ENCODE measurements at regions not wholly inside any gene's neighbourhood (a gene's known extent, or its start where the extent isn't known, plus 50 kb on each side); places are given as distances from the start of the nearest gene placed in this dataset.

GRCh38 chr6:156440688-156441087 lies 336.5 kb upstream of the ARID1B start:
- no peaks in the 10 kb centered on the region for H3K9me3 ChIP-seq (ENCODE audit: low read length)
- H3F3A ChIP-seq (ENCODE audit: insufficient read depth, low read length, poor library complexity, severe bottlenecking): no peaks in the 10 kb centered on the region

GRCh38 chr6:156438350-156438923 lies 338.7 kb upstream of the ARID1B start:
- H3K9me3 ChIP-seq (ENCODE audit: low read length): no peaks in the 10 kb centered on the region
- no peak for TF ChIP-seq TAF1 (IDR thresholded peaks at IDR 0.05; ENCODE audit: low read depth)
- no peak overlapping the region for H3K4me3 ChIP-seq (ENCODE audit: low read length)
- no peak overlapping the region for H3K27ac ChIP-seq (ENCODE audit: low read length)
- H3K27me3 ChIP-seq (ENCODE audit: insufficient read depth, low read depth, low read length): no peaks in the 10 kb centered on the region
- no peaks in the 10 kb centered on the region for H3K79me2 ChIP-seq (replicated peaks; ENCODE audit: insufficient read depth, low read length)
- no peak overlapping the region for H3K9ac ChIP-seq (ENCODE audit: low read length)
- H3F3A ChIP-seq (ENCODE audit: insufficient read depth, low read length, poor library complexity, severe bottlenecking): no peaks in the 10 kb centered on the region
- no peak overlapping the region for H2AFZ ChIP-seq (ENCODE audit: low read depth, low read length)
- H3K36me3 ChIP-seq (ENCODE audit: insufficient read depth, low read length): no peaks in the 10 kb centered on the region
- H3K9me2 ChIP-seq (ENCODE audit: insufficient read depth, low read length): no peaks in the 10 kb centered on the region
- no peak overlapping the region for H3K4me2 ChIP-seq (ENCODE audit: low read length)
- no peaks in the 10 kb centered on the region for H4K20me1 ChIP-seq (ENCODE audit: insufficient read depth)

More at GRCh38 chr6:156440688-156441087, 336.5 kb upstream of the ARID1B start:
- TF ChIP-seq POLR2AphosphoS5 (IDR thresholded peaks at IDR 0.05): no peak
- TF ChIP-seq RAD21 (conservative IDR thresholded peaks at IDR 0.05): no peak
- TF ChIP-seq REST (IDR thresholded peaks at IDR 0.05; ENCODE audit: borderline replicate concordance): no peak
- TF ChIP-seq TAF1 (IDR thresholded peaks at IDR 0.05; ENCODE audit: low read depth): no peak
- no peak for TF ChIP-seq MXI1 (conservative IDR thresholded peaks at IDR 0.05; ENCODE audit: poor library complexity, severe bottlenecking)
- TF ChIP-seq SMC3 (conservative IDR thresholded peaks at IDR 0.05; ENCODE audit: poor library complexity): no peak
- no peaks in the 10 kb centered on the region for H3K79me2 ChIP-seq (replicated peaks; ENCODE audit: insufficient read depth, low read length)
- H4K20me1 ChIP-seq (ENCODE audit: insufficient read depth): no peaks in the 10 kb centered on the region
- no peak overlapping the region for H2AFZ ChIP-seq (ENCODE audit: low read depth, low read length)
- H3K27me3 ChIP-seq (ENCODE audit: insufficient read depth, low read depth, low read length): no peaks in the 10 kb centered on the region
- H3K4me2 ChIP-seq (ENCODE audit: low read length): no peak overlapping the region
- H3K9ac ChIP-seq (ENCODE audit: low read length): no peak overlapping the region
- H3K9me2 ChIP-seq (ENCODE audit: insufficient read depth, low read length): no peaks in the 10 kb centered on the region
- no peaks in the 10 kb centered on the region for H3K36me3 ChIP-seq (ENCODE audit: insufficient read depth, low read length)
- H3K4me3 ChIP-seq (ENCODE audit: low read length): no peak overlapping the region
- no peak overlapping the region for H3K27ac ChIP-seq (ENCODE audit: low read length)

DNA sequence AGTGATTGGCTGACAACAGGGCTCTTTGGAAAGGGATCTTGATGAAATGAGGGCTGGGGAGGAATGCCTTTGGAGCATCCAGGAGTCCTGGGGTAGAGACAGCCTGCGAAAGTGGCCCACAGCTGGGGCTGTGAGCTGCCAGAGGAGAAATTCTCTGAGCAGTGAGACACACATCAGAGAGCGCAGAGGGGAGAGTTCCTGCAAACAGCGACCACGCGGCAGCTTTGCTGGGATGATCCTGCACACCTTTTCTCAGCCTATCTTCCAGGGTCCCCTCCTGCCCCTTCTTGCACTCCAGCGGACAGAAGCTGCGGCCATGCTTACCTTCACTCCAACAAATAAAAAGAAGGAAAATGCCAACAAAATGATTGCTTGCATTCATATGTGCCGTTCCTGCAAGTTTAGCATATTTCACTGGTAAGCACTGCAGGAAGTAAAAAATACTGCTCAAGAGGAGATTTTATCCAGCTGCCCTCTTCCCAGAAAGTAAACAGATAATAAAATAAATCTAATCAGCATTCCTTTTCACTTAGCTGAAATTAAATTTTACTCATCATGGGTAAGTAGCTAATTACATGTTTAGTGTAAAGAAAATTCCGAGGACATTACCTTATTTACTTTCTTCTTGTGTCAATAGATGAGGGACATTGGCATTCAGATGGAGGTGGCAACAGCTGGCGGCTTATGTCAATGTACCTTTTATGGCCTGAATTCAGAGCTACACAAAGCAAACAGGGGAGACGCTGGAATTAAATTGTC lies 339.9 kb upstream of the ARID1B start:
- H3K4me3 ChIP-seq (ENCODE audit: low read length): no peak overlapping the region
- no peaks in the 10 kb centered on the region for H3K27me3 ChIP-seq (ENCODE audit: insufficient read depth, low read depth, low read length)
- H3K79me2 ChIP-seq (replicated peaks; ENCODE audit: insufficient read depth, low read length): no peaks in the 10 kb centered on the region
- H3K9ac ChIP-seq (ENCODE audit: low read length): no peak overlapping the region
- no peaks in the 10 kb centered on the region for H3K9me2 ChIP-seq (ENCODE audit: insufficient read depth, low read length)
- H3K9me3 ChIP-seq (ENCODE audit: low read length): no peaks in the 10 kb centered on the region
- H3K27ac ChIP-seq (ENCODE audit: low read length): no peak overlapping the region
- no peaks in the 10 kb centered on the region for H3K36me3 ChIP-seq (ENCODE audit: insufficient read depth, low read length)
- H4K20me1 ChIP-seq (ENCODE audit: insufficient read depth): no peaks in the 10 kb centered on the region
- H3K4me2 ChIP-seq (ENCODE audit: low read length): no peak overlapping the region
- no peak overlapping the region for H2AFZ ChIP-seq (ENCODE audit: low read depth, low read length)
- TF ChIP-seq SMC3 (conservative IDR thresholded peaks at IDR 0.05; ENCODE audit: poor library complexity) (no peak), TAF1 (IDR thresholded peaks at IDR 0.05; ENCODE audit: low read depth) (no peak), POLR2AphosphoS5 (IDR thresholded peaks at IDR 0.05) (no peak), REST (IDR thresholded peaks at IDR 0.05; ENCODE audit: borderline replicate concordance) (no peak), EZH2 (IDR thresholded peaks at IDR 0.05; ENCODE audit: borderline replicate concordance, insufficient read depth, low read length, poor library complexity, severe bottlenecking) (no peak), RAD21 (conservative IDR thresholded peaks at IDR 0.05) (no peak), EP300 (conservative IDR thresholded peaks at IDR 0.05; ENCODE audit: poor library complexity, severe bottlenecking) (no peak), MXI1 (conservative IDR thresholded peaks at IDR 0.05; ENCODE audit: poor library complexity, severe bottlenecking) (no peak)
- TF ChIP-seq, protein P1, sequence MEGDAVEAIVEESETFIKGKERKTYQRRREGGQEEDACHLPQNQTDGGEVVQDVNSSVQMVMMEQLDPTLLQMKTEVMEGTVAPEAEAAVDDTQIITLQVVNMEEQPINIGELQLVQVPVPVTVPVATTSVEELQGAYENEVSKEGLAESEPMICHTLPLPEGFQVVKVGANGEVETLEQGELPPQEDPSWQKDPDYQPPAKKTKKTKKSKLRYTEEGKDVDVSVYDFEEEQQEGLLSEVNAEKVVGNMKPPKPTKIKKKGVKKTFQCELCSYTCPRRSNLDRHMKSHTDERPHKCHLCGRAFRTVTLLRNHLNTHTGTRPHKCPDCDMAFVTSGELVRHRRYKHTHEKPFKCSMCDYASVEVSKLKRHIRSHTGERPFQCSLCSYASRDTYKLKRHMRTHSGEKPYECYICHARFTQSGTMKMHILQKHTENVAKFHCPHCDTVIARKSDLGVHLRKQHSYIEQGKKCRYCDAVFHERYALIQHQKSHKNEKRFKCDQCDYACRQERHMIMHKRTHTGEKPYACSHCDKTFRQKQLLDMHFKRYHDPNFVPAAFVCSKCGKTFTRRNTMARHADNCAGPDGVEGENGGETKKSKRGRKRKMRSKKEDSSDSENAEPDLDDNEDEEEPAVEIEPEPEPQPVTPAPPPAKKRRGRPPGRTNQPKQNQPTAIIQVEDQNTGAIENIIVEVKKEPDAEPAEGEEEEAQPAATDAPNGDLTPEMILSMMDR (IDR thresholded peaks at IDR 0.05; ENCODE audit: poor library complexity, severe bottlenecking): no peak
- H3F3A ChIP-seq (ENCODE audit: insufficient read depth, low read length, poor library complexity, severe bottlenecking): no peaks in the 10 kb centered on the region

Data from neural cell (in vitro differentiated cells).